Activated CD4-positive, alpha-beta T cell treated with anti-CD3 and anti-CD28 coated beads for 1 hour (primary cell): ENCODE measurements at regions not wholly inside any gene's neighbourhood (a gene's known extent, or its start where the extent isn't known, plus 50 kb on each side); places are given as distances from the start of the nearest gene placed in this dataset.
"Not testable (repeated sequence)": the region's sequence is repeated elsewhere in the genome, so short reads cannot be mapped to it uniquely, and the experiment has no call there.

Experiments used
- DNase-seq: peaks from one replicate; pipeline ENCODE4 v3.0.0-alpha.2; 2020

GRCh38 chr2:57182916-57183315 is 863.7 kb upstream of the VRK2 start:
- DNase-seq, result no peak

GRCh38 chr2:57185568-57185967 is 861.0 kb upstream of the VRK2 start:
- no peak for DNase-seq

GRCh38 chr2:57190007-57190406 is 856.6 kb upstream of the VRK2 start:
- DNase-seq, result no peak

- DNase-seq, result no peak
These were observed 846.9 kb upstream of the VRK2 start for GRCh38 chr2:57199663-57200062.

- no peak for DNase-seq
These were observed 842.2 kb upstream of the VRK2 start for GRCh38 chr2:57204364-57204763.

GRCh38 chr2:57205241-57205640 is 841.4 kb upstream of the VRK2 start:
- DNase-seq, result no peak

GRCh38 chr2:57207191-57207590 is 839.4 kb upstream of the VRK2 start:
- no peak for DNase-seq

GRCh38 chr2:57209799-57210198 is 836.8 kb upstream of the VRK2 start:
- no peak for DNase-seq

- no peak for DNase-seq
These were observed 835.8 kb upstream of the VRK2 start for GRCh38 chr2:57210855-57211254.

- no peak for DNase-seq
These were observed 829.6 kb upstream of the VRK2 start for GRCh38 chr2:57217013-57217412.

GRCh38 chr2:57218206-57218605 is 828.4 kb upstream of the VRK2 start:
- no peak for DNase-seq

GRCh38 chr2:57229706-57230105 is 816.9 kb upstream of the VRK2 start:
- not testable (repeated sequence) for DNase-seq

- not testable (repeated sequence) for DNase-seq
These were observed 814.3 kb upstream of the VRK2 start for GRCh38 chr2:57232341-57232740.

- not testable (repeated sequence) for DNase-seq
These were observed 795.1 kb upstream of the VRK2 start for GRCh38 chr2:57251495-57251894.

GRCh38 chr2:57276408-57276807 is 770.2 kb upstream of the VRK2 start:
- DNase-seq, result not testable (repeated sequence)

- DNase-seq, result no peak
These were observed 768.2 kb upstream of the VRK2 start for GRCh38 chr2:57278451-57278850.

GRCh38 chr2:57291209-57291608 is 755.4 kb upstream of the VRK2 start:
- DNase-seq, result no peak

GRCh38 chr2:57296795-57297517 is 749.6 kb upstream of the VRK2 start:
- DNase-seq, result no peak

GRCh38 chr2:57313678-57314077 is 732.9 kb upstream of the VRK2 start:
- DNase-seq, result no peak

- DNase-seq, result no peak
These were observed 731.9 kb upstream of the VRK2 start for GRCh38 chr2:57314682-57315081.

- DNase-seq, result no peak
These were observed 716.2 kb upstream of the VRK2 start for GRCh38 chr2:57330447-57330846.

- no peak for DNase-seq
These were observed 713.4 kb upstream of the VRK2 start for GRCh38 chr2:57333221-57333620.

GRCh38 chr2:57343391-57344006 is 703.1 kb upstream of the VRK2 start:
- no peak for DNase-seq

GRCh38 chr2:57368190-57368589 is 678.4 kb upstream of the VRK2 start:
- no peak for DNase-seq
